SK-N-SH treated with all-trans-retinoic acid at 6 μM for 48 hours (cell line): ENCODE measurements at regions not wholly inside any gene's neighbourhood (a gene's known extent, or its start where the extent isn't known, plus 50 kb on each side); places are given as distances from the start of the nearest gene placed in this dataset.

Experiments used
- ATAC-seq: fragments of 200-7000 bp; cut with Tn5 transposase; 3 replicates; pipeline ENCODE4 v1.9.1; 2020; ENCODE audit warnings: mild to moderate bottlenecking, moderate library complexity
- BACH2 ChIP-seq: fragments of 250-450 bp; sonication (Bioruptor Pico); IDR thresholded peaks from 2 replicates; pipeline ENCODE4 v1.9.0; 2021; ENCODE audit warnings: mild to moderate bottlenecking, borderline replicate concordance
- CREB5 ChIP-seq: fragments of 250-450 bp; sonication (Bioruptor Pico); IDR thresholded peaks from 2 replicates; pipeline ENCODE4 v1.5.1; 2020; ENCODE audit warnings: low read depth, mild to moderate bottlenecking, moderate library complexity
- CSDC2 ChIP-seq: fragments of 250-450 bp; sonication (Bioruptor Pico); IDR thresholded peaks from 2 replicates; pipeline ENCODE4 v1.5.0; 2020; ENCODE audit warnings: mild to moderate bottlenecking, moderate library complexity
- CSRNP3 ChIP-seq: fragments of 250-450 bp; sonication (Bioruptor Pico); IDR thresholded peaks from 2 replicates; pipeline ENCODE4 v1.5.1; 2021; ENCODE audit warnings: mild to moderate bottlenecking, moderate library complexity
- ESRRG ChIP-seq: fragments of 250-450 bp; sonication (Bioruptor Pico); IDR thresholded peaks from 2 replicates; pipeline ENCODE4 v1.6.1; 2021; ENCODE audit warnings: mild to moderate bottlenecking
- ISL1 ChIP-seq: fragments of 250-450 bp; sonication (Bioruptor Pico); IDR thresholded peaks from 2 replicates; pipeline ENCODE4 v2.1.2; 2022; ENCODE audit warnings: mild to moderate bottlenecking, moderate library complexity
- PATZ1 ChIP-seq: fragments of 250-450 bp; sonication (Bioruptor Pico); IDR thresholded peaks from 2 replicates; pipeline ENCODE4 v1.8.0; 2020; ENCODE audit warnings: mild to moderate bottlenecking, moderate library complexity, borderline replicate concordance
- PPARA ChIP-seq: fragments of 250-450 bp; sonication (Bioruptor Pico); IDR thresholded peaks from 2 replicates; pipeline ENCODE4 v1.5.0; 2020; ENCODE audit warnings: mild to moderate bottlenecking, borderline replicate concordance
- RARB ChIP-seq: fragments of 250-450 bp; sonication (Bioruptor Pico); IDR thresholded peaks from 2 replicates; pipeline ENCODE4 v1.8.0; 2021; ENCODE audit warnings: mild to moderate bottlenecking, moderate library complexity
- SNAI2 ChIP-seq: fragments of 250-450 bp; sonication (Bioruptor Pico); IDR thresholded peaks from 2 replicates; pipeline ENCODE4 v1.5.0; 2020; ENCODE audit warnings: mild to moderate bottlenecking, moderate library complexity
- TCF4 ChIP-seq: fragments of 250-450 bp; sonication (Bioruptor Pico); IDR thresholded peaks from 2 replicates; pipeline ENCODE4 v1.8.0; 2021; ENCODE audit warnings: mild to moderate bottlenecking, moderate library complexity, borderline replicate concordance
- TOX ChIP-seq: fragments of 250-450 bp; sonication (Bioruptor Pico); IDR thresholded peaks from 2 replicates; pipeline ENCODE4 v1.8.0; 2021; ENCODE audit warnings: mild to moderate bottlenecking, moderate library complexity, borderline replicate concordance
- TSHZ2 ChIP-seq: fragments of 250-450 bp; sonication (Bioruptor Pico); IDR thresholded peaks from 2 replicates; pipeline ENCODE4 v1.5.0; 2020; ENCODE audit warnings: mild to moderate bottlenecking, moderate library complexity
- ZC3H10 ChIP-seq: fragments of 250-450 bp; sonication (Bioruptor Pico); IDR thresholded peaks from 2 replicates; pipeline ENCODE4 v1.5.1; 2021; ENCODE audit warnings: mild to moderate bottlenecking, moderate library complexity
- ZFP3 ChIP-seq: fragments of 250-450 bp; sonication (Bioruptor Pico); IDR thresholded peaks from 2 replicates; pipeline ENCODE4 v1.5.0; 2020; ENCODE audit warnings: mild to moderate bottlenecking, moderate library complexity
- ZFP30 ChIP-seq: fragments of 450-650 bp; formaldehyde crosslinking; IDR thresholded peaks from 2 replicates; pipeline ENCODE4 v1.5.0; 2022; ENCODE audit warnings: mild to moderate bottlenecking, moderate library complexity
- ZNF565 ChIP-seq: fragments of 450-650 bp; formaldehyde crosslinking; conservative IDR thresholded peaks from 2 replicates; pipeline ENCODE4 v1.5.0; 2020; ENCODE audit warnings: low read depth, mild to moderate bottlenecking, moderate library complexity
- ZNF70 ChIP-seq: fragments of 450-650 bp; formaldehyde crosslinking; IDR thresholded peaks from 2 replicates; pipeline ENCODE4 v1.5.0; 2020; ENCODE audit warnings: mild to moderate bottlenecking, moderate library complexity
- ZNF8 ChIP-seq: fragments of 450-650 bp; formaldehyde crosslinking; IDR thresholded peaks from 2 replicates; pipeline ENCODE4 v1.5.0; 2020; ENCODE audit warnings: mild to moderate bottlenecking, moderate library complexity

GRCh38 chr10:120650705-120651399 is 193.8 kb downstream of the PLPP4 start (continued):
- TF ChIP-seq CSRNP3 (CRISPR knock-in tag): no peak
- no peak for TF ChIP-seq RARB

- no peak for TF ChIP-seq TOX
- TF ChIP-seq RARB: no peak
- TF ChIP-seq ISL1 (CRISPR knock-in tag): no peak
- no peak for TF ChIP-seq ZFP30 (CRISPR knock-in tag)
- no peak for TF ChIP-seq PPARA (CRISPR knock-in tag)
- no peak for ATAC-seq
Observed at GRCh38 chr10:120656107-120656506, 195.1 kb upstream of the WDR11 start.

- ATAC-seq: no peak
- TF ChIP-seq TOX (no peak), CSRNP3 (CRISPR knock-in tag) (no peak)
Observed at GRCh38 chr10:120657371-120657770, 193.8 kb upstream of the WDR11 start.

GRCh38 chr10:120658943-120659885 is 191.9 kb upstream of the WDR11 start:
- no peak for TF ChIP-seq ZNF70
- no peak for TF ChIP-seq CSDC2
- no peak for TF ChIP-seq ZNF8 (CRISPR knock-in tag)
- no peak for TF ChIP-seq CREB5
- no peak for TF ChIP-seq ZFP3 (CRISPR knock-in tag)
- no peak for TF ChIP-seq TCF4
- no peak for TF ChIP-seq SNAI2 (CRISPR knock-in tag)
- no peak for TF ChIP-seq TOX
- TF ChIP-seq CSRNP3 (CRISPR knock-in tag): no peak
- TF ChIP-seq ZNF565: no peak
- no peak for TF ChIP-seq BACH2
- TF ChIP-seq TSHZ2 (CRISPR knock-in tag): no peak
- TF ChIP-seq ESRRG (CRISPR knock-in tag): no peak
- no peak for TF ChIP-seq ZC3H10 (CRISPR knock-in tag)
- TF ChIP-seq ISL1 (CRISPR knock-in tag): no peak
- TF ChIP-seq PATZ1 (CRISPR knock-in tag): no peak
- no peak for TF ChIP-seq PPARA (CRISPR knock-in tag)
- ATAC-seq: no peak
